Vagina (tissue), 2 donors: ENCODE measurements at regions not wholly inside any gene's neighbourhood (a gene's known extent, or its start where the extent isn't known, plus 50 kb on each side); places are given as distances from the start of the nearest gene placed in this dataset.

Experiments
- POLR2A ChIP-seq, 2 donors: fragments of 450-650 bp; IDR thresholded peaks; one replicate each; pipeline ENCODE4 v1.6.1; 2017; ENCODE audit warnings: antibody characterized with exemption in 2 of 2, mild to moderate bottlenecking in 2 of 2, moderate library complexity in 2 of 2
- POLR2AphosphoS5 ChIP-seq, 2 donors: sonication (generic); formaldehyde crosslinking; IDR thresholded peaks; one replicate each; pipeline ENCODE4 v1.9.0; 2017; ENCODE audit warnings: antibody characterized with exemption in 2 of 2, mild to moderate bottlenecking in 2 of 2, low read depth in 1 of 2; ENCODE audit not compliant: insufficient read depth in 1 of 2
- TF ChIP-seq, protein P1 (sequence below), 3 experiments: fragments of 450-650 bp in 2 of 3; fragments of 200-600 bp in 1 of 3; sonication (generic) in 1 of 3; IDR thresholded peaks; one replicate each; pipeline ENCODE4 v1.5.1; 2017 to 2019; ENCODE audit warnings: antibody characterized with exemption in 3 of 3, mild to moderate bottlenecking in 2 of 3, moderate library complexity in 2 of 3

DNA sequence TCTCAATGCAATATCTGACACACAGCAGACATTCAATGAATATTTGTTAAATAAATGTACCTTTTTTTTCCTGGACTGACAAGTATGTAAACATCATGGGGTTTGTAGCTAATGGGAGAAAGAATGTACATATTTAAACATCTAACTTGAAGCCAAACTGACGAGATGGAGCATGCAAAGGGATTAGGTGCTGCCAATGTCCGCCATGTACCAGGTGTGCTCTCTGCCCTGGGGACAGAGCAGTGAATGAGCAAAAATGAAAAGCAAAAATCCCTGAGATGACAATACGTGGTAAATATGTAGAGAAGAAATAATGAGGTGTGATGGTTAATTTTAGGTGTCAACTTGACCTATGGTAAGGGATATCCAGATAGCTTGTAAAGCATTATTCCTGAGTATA, 247.4 kb upstream of the CELF4 start:
- TF ChIP-seq, protein P1, sequence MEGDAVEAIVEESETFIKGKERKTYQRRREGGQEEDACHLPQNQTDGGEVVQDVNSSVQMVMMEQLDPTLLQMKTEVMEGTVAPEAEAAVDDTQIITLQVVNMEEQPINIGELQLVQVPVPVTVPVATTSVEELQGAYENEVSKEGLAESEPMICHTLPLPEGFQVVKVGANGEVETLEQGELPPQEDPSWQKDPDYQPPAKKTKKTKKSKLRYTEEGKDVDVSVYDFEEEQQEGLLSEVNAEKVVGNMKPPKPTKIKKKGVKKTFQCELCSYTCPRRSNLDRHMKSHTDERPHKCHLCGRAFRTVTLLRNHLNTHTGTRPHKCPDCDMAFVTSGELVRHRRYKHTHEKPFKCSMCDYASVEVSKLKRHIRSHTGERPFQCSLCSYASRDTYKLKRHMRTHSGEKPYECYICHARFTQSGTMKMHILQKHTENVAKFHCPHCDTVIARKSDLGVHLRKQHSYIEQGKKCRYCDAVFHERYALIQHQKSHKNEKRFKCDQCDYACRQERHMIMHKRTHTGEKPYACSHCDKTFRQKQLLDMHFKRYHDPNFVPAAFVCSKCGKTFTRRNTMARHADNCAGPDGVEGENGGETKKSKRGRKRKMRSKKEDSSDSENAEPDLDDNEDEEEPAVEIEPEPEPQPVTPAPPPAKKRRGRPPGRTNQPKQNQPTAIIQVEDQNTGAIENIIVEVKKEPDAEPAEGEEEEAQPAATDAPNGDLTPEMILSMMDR (IDR thresholded peaks at IDR 0.05), result no peak
- TF ChIP-seq POLR2A (IDR thresholded peaks at IDR 0.05) (no peak), POLR2AphosphoS5 (IDR thresholded peaks at IDR 0.05; ENCODE audit: insufficient read depth in 1 of 2, low read depth in 1 of 2) (no peak)
